DMS53 (cell line): ENCODE measurements at regions not wholly inside any gene's neighbourhood (a gene's known extent, or its start where the extent isn't known, plus 50 kb on each side); places are given as distances from the start of the nearest gene placed in this dataset.

Experiments
- DNase-seq: peaks from one replicate; lab custom pipeline; 2025; lab: John Stamatoyannopoulos, UW

- DNase-seq: peak; percentile 11
Measured at GRCh38 chr1:218817071-218817470, 356.6 kb upstream of the LYPLAL1 start.

GRCh38 chr1:218817691-218818465 lies 355.8 kb upstream of the LYPLAL1 start:
- no peak for DNase-seq

GRCh38 chr1:218823291-218823900 lies 350.3 kb upstream of the LYPLAL1 start:
- DNase-seq: no peak

GRCh38 chr1:218827486-218827885 lies 346.2 kb upstream of the LYPLAL1 start:
- no peak for DNase-seq

GRCh38 chr1:218828125-218828650 lies 345.5 kb upstream of the LYPLAL1 start:
- peak; percentile 48 for DNase-seq

- peak; percentile 46 for DNase-seq
Measured at GRCh38 chr1:218829097-218829496, 344.6 kb upstream of the LYPLAL1 start.

GRCh38 chr1:218835609-218836008 lies 338.1 kb upstream of the LYPLAL1 start:
- DNase-seq: no peak

GRCh38 chr1:218836264-218836663 lies 337.4 kb upstream of the LYPLAL1 start:
- DNase-seq: no peak

GRCh38 chr1:218837051-218837450 lies 336.6 kb upstream of the LYPLAL1 start:
- no peak for DNase-seq

- no peak for DNase-seq
Measured at GRCh38 chr1:218845589-218845988, 328.1 kb upstream of the LYPLAL1 start.

GRCh38 chr1:218846181-218846580 lies 327.5 kb upstream of the LYPLAL1 start:
- DNase-seq: no peak

GRCh38 chr1:218847089-218847768 lies 326.4 kb upstream of the LYPLAL1 start:
- peak; percentile 12 for DNase-seq

GRCh38 chr1:218848009-218848408 lies 325.7 kb upstream of the LYPLAL1 start:
- DNase-seq: peak; percentile 20

- no peak for DNase-seq
Measured at GRCh38 chr1:218850367-218850766, 323.3 kb upstream of the LYPLAL1 start.

GRCh38 chr1:218851586-218851985 lies 322.1 kb upstream of the LYPLAL1 start:
- DNase-seq: peak; percentile 11

- no peak for DNase-seq
Measured at GRCh38 chr1:218852527-218852926, 321.2 kb upstream of the LYPLAL1 start.

GRCh38 chr1:218863987-218864386 lies 309.7 kb upstream of the LYPLAL1 start:
- no peak for DNase-seq

GRCh38 chr1:218865591-218865990 lies 308.1 kb upstream of the LYPLAL1 start:
- DNase-seq: no peak

- DNase-seq: no peak
Measured at GRCh38 chr1:218866507-218866906, 307.2 kb upstream of the LYPLAL1 start.

- no peak for DNase-seq
Measured at GRCh38 chr1:218867066-218867465, 306.6 kb upstream of the LYPLAL1 start.

GRCh38 chr1:218867941-218868626 lies 305.6 kb upstream of the LYPLAL1 start:
- DNase-seq: no peak

GRCh38 chr1:218869276-218869675 lies 304.4 kb upstream of the LYPLAL1 start:
- DNase-seq: no peak
